Spleen (tissue), 11 donors: ENCODE measurements at regions not wholly inside any gene's neighbourhood (a gene's known extent, or its start where the extent isn't known, plus 50 kb on each side); places are given as distances from the start of the nearest gene placed in this dataset.

ENCODE experiments used
- DNase-seq: peaks from one replicate; pipeline ENCODE4 v3.0.0-alpha.2; 2020
- H3K27ac ChIP-seq, 8 donors: fragments of 200-600 bp; sonication (generic) in 7 of 8; 1 replicate in 4 of 8; 2 replicates in 4 of 8; pipeline versions ENCODE4 v1.5.0 to v1.8.0; 2016 to 2021; ENCODE audit warnings: inconsistent platforms in 4 of 8, mild to moderate bottlenecking in 4 of 8, moderate library complexity in 1 of 8
- H3K27me3 ChIP-seq, 7 donors: fragments of 200-600 bp; sonication (generic) in 6 of 7; replicated peaks in 1 of 7; 1 replicate in 4 of 7; 2 replicates in 3 of 7; pipeline versions ENCODE4 v1.5.0 to v1.8.0; 2016 to 2021; ENCODE audit warnings: inconsistent platforms in 3 of 7, mild to moderate bottlenecking in 1 of 7
- H3K36me3 ChIP-seq, 6 donors: fragments of 200-600 bp; sonication (generic) in 5 of 6; 1 replicate in 4 of 6; 2 replicates in 2 of 6; pipeline versions ENCODE4 v1.5.0 to v1.8.0; 2016 to 2021; ENCODE audit warnings: inconsistent platforms in 2 of 6
- H3K4me1 ChIP-seq, 6 donors: fragments of 200-600 bp; sonication (generic) in 5 of 6; 1 replicate in 3 of 6; 2 replicates in 3 of 6; pipeline versions ENCODE4 v1.5.0 to v1.8.0; 2016 to 2021; ENCODE audit warnings: inconsistent platforms in 3 of 6
- H3K4me3 ChIP-seq, 8 donors: fragments of 200-600 bp; sonication (generic) in 7 of 8; 1 replicate in 4 of 8; 2 replicates in 4 of 8; pipeline versions ENCODE4 v1.5.0 to v1.8.0; 2016 to 2021; ENCODE audit warnings: inconsistent platforms in 4 of 8, mild to moderate bottlenecking in 4 of 8, moderate library complexity in 2 of 8
- H3K9me3 ChIP-seq, 8 donors: fragments of 200-600 bp; sonication (generic) in 7 of 8; 1 replicate in 4 of 8; 2 replicates in 4 of 8; pipeline versions ENCODE4 v1.5.0 to v1.8.0; 2016 to 2021; ENCODE audit warnings: inconsistent platforms in 4 of 8
- CTCF ChIP-seq, 11 experiments: fragments of 200-600 bp in 7 of 11; fragments of 450-650 bp in 4 of 11; sonication (generic) in 4 of 11; IDR thresholded peaks in 8 of 11; conservative IDR thresholded peaks in 3 of 11; 1 replicate in 7 of 11; 2 replicates in 4 of 11; pipeline versions ENCODE4 v1.4.0 to v1.8.0; 2016 to 2021; ENCODE audit warnings: antibody characterized with exemption in 11 of 11, inconsistent platforms in 4 of 11, mild to moderate bottlenecking in 1 of 11
- POLR2A ChIP-seq, 3 donors: fragments of 450-650 bp; IDR thresholded peaks; one replicate each; pipeline ENCODE4 v1.5.1; 2017; ENCODE audit warnings: antibody characterized with exemption in 3 of 3, mild to moderate bottlenecking in 1 of 3
- POLR2AphosphoS5 ChIP-seq, 3 donors: sonication (generic); formaldehyde crosslinking; IDR thresholded peaks; one replicate each; pipeline ENCODE4 v1.5.1; 2017; ENCODE audit warnings: antibody characterized with exemption in 3 of 3
- WGBS, 5 donors: extraction: QIAGEN DNeasy Blood & Tissue Kit in 3 of 5; methylation state at CpG; one replicate each; pipeline versions ENCODE4 v1.1.5 to v1.1.7; 2013 to 2018; 5-methylcytosine and 5-hydroxymethylcytosine counted together
- intact Hi-C: fragments of 100-400 bp; cut with DNase I; formaldehyde crosslinking; loops from one replicate; pipeline ENCODE4 v1.15.0; 2023; ENCODE audit warnings: low total_unique reads
- donor health status: healthy with polysubstance abuse.
- donor health status: DM: no; HTN: no; CAD: no; lungs with moderate emphysema.
- donor health status: DM: no; HTN: no; CAD: no.
- donor health status: Bipolar disorder and iron deficiency.
- donor health status: healthy.
- donor health status: DM: no; HTN: no; CAD: no.
- donor health status: DM: yes; HTN: yes; CAD: no.

GRCh38 chr2:176709991-176710390 is 440.7 kb downstream of the MTX2 start:
- Histone ChIP-seq H3K4me3 (no peak overlapping the region), H3K4me1 (no peaks in the 10 kb centered on the region), H3K27me3 (peaks cover 0 to 8% (median 0%) of the 10 kb centered on the region in 7 donors), H3K9me3 (no peaks in the 10 kb centered on the region), H3K27ac (no peak overlapping the region), H3K36me3 (no peaks in the 10 kb centered on the region)
- intact Hi-C loops: no loop called here
- TF ChIP-seq POLR2A (IDR thresholded peaks at IDR 0.05): no peak
- TF ChIP-seq POLR2AphosphoS5 (IDR thresholded peaks at IDR 0.05): no peak
- no peak for TF ChIP-seq CTCF (IDR thresholded peaks at IDR 0.05 in 8 of 11, conservative IDR thresholded peaks at IDR 0.05 in 3 of 11)
- whole genome bisulfite sequencing, 5 donors: 92 to 100% (median 94%) methylated on average over 2 of the region's 2 CpGs
- no peak for DNase-seq

- 75 to 92% (median 89%) methylated on average over 7 of the region's 7 CpGs for WGBS, 5 donors
Measured at GRCh38 chr2:176710657-176711186, 441.5 kb downstream of the MTX2 start.

GRCh38 chr2:176725873-176726645 is 456.8 kb downstream of the MTX2 start:
- Histone ChIP-seq H3K4me3 (no peak overlapping the region), H3K27ac (no peak overlapping the region), H3K4me1 (no peaks in the 10 kb centered on the region), H3K9me3 (no peaks in the 10 kb centered on the region), H3K36me3 (no peaks in the 10 kb centered on the region), H3K27me3 (no peaks in the 10 kb centered on the region)
- no peak for DNase-seq
- 84 to 92% (median 90%) methylated on average over 3 of the region's 3 CpGs for WGBS, 5 donors
- TF ChIP-seq POLR2A (IDR thresholded peaks at IDR 0.05) (no peak), POLR2AphosphoS5 (IDR thresholded peaks at IDR 0.05) (no peak), CTCF (IDR thresholded peaks at IDR 0.05 in 8 of 11, conservative IDR thresholded peaks at IDR 0.05 in 3 of 11) (no peak)
- intact Hi-C loops: no loop called here

More at GRCh38 chr2:176710657-176711186, 441.5 kb downstream of the MTX2 start:
- DNase-seq: no peak
- peaks cover 0 to 8% (median 0%) of the 10 kb centered on the region in 7 donors for H3K27me3 ChIP-seq
- H3K4me1 ChIP-seq: no peaks in the 10 kb centered on the region
- no peaks in the 10 kb centered on the region for H3K36me3 ChIP-seq
- TF ChIP-seq CTCF (IDR thresholded peaks at IDR 0.05 in 8 of 11, conservative IDR thresholded peaks at IDR 0.05 in 3 of 11) (no peak), POLR2AphosphoS5 (IDR thresholded peaks at IDR 0.05) (no peak), POLR2A (IDR thresholded peaks at IDR 0.05) (no peak)
- no peak overlapping the region for H3K27ac ChIP-seq
- H3K4me3 ChIP-seq: no peak overlapping the region
- intact Hi-C loops: no loop called here
- no peaks in the 10 kb centered on the region for H3K9me3 ChIP-seq

GRCh38 chr2:176727696-176728095 is 458.5 kb downstream of the MTX2 start:
- Histone ChIP-seq H3K4me1 (no peaks in the 10 kb centered on the region), H3K27me3 (no peaks in the 10 kb centered on the region), H3K36me3 (no peaks in the 10 kb centered on the region), H3K4me3 (no peak overlapping the region), H3K9me3 (no peaks in the 10 kb centered on the region), H3K27ac (no peak overlapping the region)
- TF ChIP-seq CTCF (IDR thresholded peaks at IDR 0.05 in 8 of 11, conservative IDR thresholded peaks at IDR 0.05 in 3 of 11) (no peak), POLR2A (IDR thresholded peaks at IDR 0.05) (no peak), POLR2AphosphoS5 (IDR thresholded peaks at IDR 0.05) (no peak)
- no peak for DNase-seq
- WGBS, 5 donors: 81 to 96% (median 91%) methylated on average over 4 of the region's 4 CpGs
- intact Hi-C loops: no loop called here
